BE2C (cell line): ENCODE measurements at regions not wholly inside any gene's neighbourhood (a gene's known extent, or its start where the extent isn't known, plus 50 kb on each side); places are given as distances from the start of the nearest gene placed in this dataset.

Experiments used
- DNase-seq: peaks from one replicate; pipeline ENCODE4 v3.0.0-alpha.2; 2020
- H3K27me3 ChIP-seq: fragments of 250-450 bp; sonication (Bioruptor Pico); 2 replicates; pipeline ENCODE4 v1.5.1; 2020; ENCODE audit warnings: mild to moderate bottlenecking
- H3K36me3 ChIP-seq: fragments of 250-450 bp; sonication (Bioruptor Pico); 2 replicates; pipeline ENCODE4 v1.5.1; 2020; ENCODE audit warnings: mild to moderate bottlenecking
- H3K4me1 ChIP-seq: fragments of 250-450 bp; sonication (Bioruptor Pico); 2 replicates; pipeline ENCODE4 v1.5.1; 2020
- H3K4me3 ChIP-seq: 2 replicates; pipeline ENCODE4 v1.5.1; 2011; ENCODE audit warnings: low read depth, low read length
- H3K9me3 ChIP-seq: fragments of 250-450 bp; sonication (Bioruptor Pico); 2 replicates; pipeline ENCODE4 v1.5.1; 2020
- TF ChIP-seq, protein P1 (sequence below): IDR thresholded peaks from 2 replicates; pipeline ENCODE4 v1.5.1; 2012; ENCODE audit warnings: mild to moderate bottlenecking, low read depth, low read length

DNA sequence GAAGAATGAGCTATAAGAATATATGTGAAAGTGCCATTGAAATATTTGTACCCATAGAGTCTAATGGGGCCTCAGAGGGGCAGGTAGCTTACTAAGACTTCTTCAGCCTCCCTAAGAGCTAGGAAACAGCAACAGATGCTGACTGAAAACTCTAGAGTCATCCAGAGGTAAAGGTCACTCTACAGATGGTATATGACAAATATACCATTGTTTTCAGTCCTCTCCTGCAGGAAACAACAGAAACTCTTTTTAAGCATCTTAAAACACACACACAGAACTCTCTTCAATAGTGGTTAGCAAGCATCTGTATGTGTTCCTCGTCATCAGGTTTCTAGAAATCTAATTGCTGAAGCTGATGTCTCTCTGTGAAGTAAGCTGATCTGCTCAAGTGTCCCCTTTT lies 313.8 kb upstream of the GATB start:
- TF ChIP-seq, protein P1, sequence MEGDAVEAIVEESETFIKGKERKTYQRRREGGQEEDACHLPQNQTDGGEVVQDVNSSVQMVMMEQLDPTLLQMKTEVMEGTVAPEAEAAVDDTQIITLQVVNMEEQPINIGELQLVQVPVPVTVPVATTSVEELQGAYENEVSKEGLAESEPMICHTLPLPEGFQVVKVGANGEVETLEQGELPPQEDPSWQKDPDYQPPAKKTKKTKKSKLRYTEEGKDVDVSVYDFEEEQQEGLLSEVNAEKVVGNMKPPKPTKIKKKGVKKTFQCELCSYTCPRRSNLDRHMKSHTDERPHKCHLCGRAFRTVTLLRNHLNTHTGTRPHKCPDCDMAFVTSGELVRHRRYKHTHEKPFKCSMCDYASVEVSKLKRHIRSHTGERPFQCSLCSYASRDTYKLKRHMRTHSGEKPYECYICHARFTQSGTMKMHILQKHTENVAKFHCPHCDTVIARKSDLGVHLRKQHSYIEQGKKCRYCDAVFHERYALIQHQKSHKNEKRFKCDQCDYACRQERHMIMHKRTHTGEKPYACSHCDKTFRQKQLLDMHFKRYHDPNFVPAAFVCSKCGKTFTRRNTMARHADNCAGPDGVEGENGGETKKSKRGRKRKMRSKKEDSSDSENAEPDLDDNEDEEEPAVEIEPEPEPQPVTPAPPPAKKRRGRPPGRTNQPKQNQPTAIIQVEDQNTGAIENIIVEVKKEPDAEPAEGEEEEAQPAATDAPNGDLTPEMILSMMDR, result no peak
- Histone ChIP-seq H3K4me1 (peaks cover 3% of the 10 kb centered on the region; the same call in 1 of the 2 replicates), H3K27me3 (peaks cover 4% of the 10 kb centered on the region; the same call in 1 of the 2 replicates), H3K36me3 (no peaks in the 10 kb centered on the region), H3K9me3 (no peaks in the 10 kb centered on the region), H3K4me3 (no peak overlapping the region)
- DNase-seq, result no peak

GRCh38 chr4:152074088-152074437 lies 313.3 kb upstream of the GATB start:
- no peaks in the 10 kb centered on the region for H3K9me3 ChIP-seq
- DNase-seq, result no peak
- H3K4me1 ChIP-seq, result peaks cover 3% of the 10 kb centered on the region; the same call in 1 of the 2 replicates
- no peak overlapping the region for H3K4me3 ChIP-seq
- TF ChIP-seq, protein P1, result no peak
- H3K27me3 ChIP-seq, result peaks cover 4% of the 10 kb centered on the region; the same call in 1 of the 2 replicates
- no peaks in the 10 kb centered on the region for H3K36me3 ChIP-seq

- peak; percentile 15 for DNase-seq
- TF ChIP-seq, protein P1, result no peak
- Histone ChIP-seq H3K9me3 (no peaks in the 10 kb centered on the region), H3K4me1 (peaks cover 3% of the 10 kb centered on the region; the same call in 1 of the 2 replicates), H3K27me3 (peaks cover 4% of the 10 kb centered on the region; the same call in 1 of the 2 replicates), H3K4me3 (no peak overlapping the region), H3K36me3 (no peaks in the 10 kb centered on the region)
Observed at GRCh38 chr4:152073351-152074087, 312.7 kb upstream of the GATB start.

- TF ChIP-seq, protein P1, result no peak
- Histone ChIP-seq H3K9me3 (no peaks in the 10 kb centered on the region), H3K4me3 (no peak overlapping the region), H3K27me3 (peaks cover 4% of the 10 kb centered on the region; the same call in 1 of the 2 replicates), H3K36me3 (no peaks in the 10 kb centered on the region), H3K4me1 (peaks cover 3% of the 10 kb centered on the region; the same call in 1 of the 2 replicates)
- DNase-seq, result no peak
Observed at GRCh38 chr4:152072906-152073305, 312.1 kb upstream of the GATB start.

- TF ChIP-seq, protein P1, result no peak
- DNase-seq, result no peak
- H3K36me3 ChIP-seq, result no peaks in the 10 kb centered on the region
- H3K9me3 ChIP-seq, result no peaks in the 10 kb centered on the region
- H3K4me1 ChIP-seq, result peaks cover 3% of the 10 kb centered on the region; the same call in 1 of the 2 replicates
- H3K4me3 ChIP-seq, result no peak overlapping the region
- H3K27me3 ChIP-seq, result peaks cover 4% of the 10 kb centered on the region; the same call in 1 of the 2 replicates
Observed at GRCh38 chr4:152072001-152072485, 311.2 kb upstream of the GATB start.

DNA sequence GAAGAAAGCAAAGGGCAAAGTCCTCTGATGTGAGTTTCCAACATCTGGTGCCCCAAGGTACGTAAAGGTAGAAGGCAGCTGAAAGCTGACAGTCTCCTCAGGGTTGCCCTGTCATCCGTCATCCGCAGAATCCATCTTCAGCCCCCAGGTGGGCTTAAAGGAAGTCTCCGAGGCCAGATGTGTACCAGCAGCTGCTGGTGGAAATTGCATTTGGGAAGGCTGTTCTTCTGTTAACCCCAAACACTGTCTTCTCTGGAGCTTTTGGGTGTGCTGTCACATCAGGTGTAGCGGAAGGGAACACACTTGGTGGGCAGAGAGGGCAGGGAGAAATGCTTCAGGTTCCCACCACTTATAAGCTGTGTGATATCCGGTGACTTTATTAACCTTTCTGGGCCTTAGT lies 310.0 kb upstream of the GATB start:
- no peaks in the 10 kb centered on the region for H3K36me3 ChIP-seq
- no peak overlapping the region for H3K4me3 ChIP-seq
- TF ChIP-seq, protein P1, result no peak
- H3K4me1 ChIP-seq, result peaks cover 3% of the 10 kb centered on the region; the same call in 1 of the 2 replicates
- peaks cover 4% of the 10 kb centered on the region; the same call in 1 of the 2 replicates for H3K27me3 ChIP-seq
- no peak for DNase-seq
- H3K9me3 ChIP-seq, result no peaks in the 10 kb centered on the region
